ENCODE measurements at regions not wholly inside any gene's neighbourhood (a gene's known extent, or its start where the extent isn't known, plus 50 kb on each side); places are given as distances from the start of the nearest gene placed in this dataset.

GRCh38 chr3:34882764-34883163 is 756.6 kb upstream of the ARPP21 start:
- intact Hi-C loops (cut with DNase I) = no loop called here
- TF ChIP-seq, protein P1, sequence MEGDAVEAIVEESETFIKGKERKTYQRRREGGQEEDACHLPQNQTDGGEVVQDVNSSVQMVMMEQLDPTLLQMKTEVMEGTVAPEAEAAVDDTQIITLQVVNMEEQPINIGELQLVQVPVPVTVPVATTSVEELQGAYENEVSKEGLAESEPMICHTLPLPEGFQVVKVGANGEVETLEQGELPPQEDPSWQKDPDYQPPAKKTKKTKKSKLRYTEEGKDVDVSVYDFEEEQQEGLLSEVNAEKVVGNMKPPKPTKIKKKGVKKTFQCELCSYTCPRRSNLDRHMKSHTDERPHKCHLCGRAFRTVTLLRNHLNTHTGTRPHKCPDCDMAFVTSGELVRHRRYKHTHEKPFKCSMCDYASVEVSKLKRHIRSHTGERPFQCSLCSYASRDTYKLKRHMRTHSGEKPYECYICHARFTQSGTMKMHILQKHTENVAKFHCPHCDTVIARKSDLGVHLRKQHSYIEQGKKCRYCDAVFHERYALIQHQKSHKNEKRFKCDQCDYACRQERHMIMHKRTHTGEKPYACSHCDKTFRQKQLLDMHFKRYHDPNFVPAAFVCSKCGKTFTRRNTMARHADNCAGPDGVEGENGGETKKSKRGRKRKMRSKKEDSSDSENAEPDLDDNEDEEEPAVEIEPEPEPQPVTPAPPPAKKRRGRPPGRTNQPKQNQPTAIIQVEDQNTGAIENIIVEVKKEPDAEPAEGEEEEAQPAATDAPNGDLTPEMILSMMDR (IDR thresholded peaks at IDR 0.05) = peak in 6 of 12 donors; percentile 7 to 36 (median 33)
- TF ChIP-seq POLR2A (IDR thresholded peaks at IDR 0.05) = no peak
- ATAC-seq = no peak
- 61 to 74% (median 65%) methylated on average over 2 of the region's 2 CpGs for WGBS, 4 donors
- Histone ChIP-seq H3K27me3 (no peaks in the 10 kb centered on the region), H3K4me1 (no peaks in the 10 kb centered on the region), H3K27ac (no peak overlapping the region), H3K4me3 (no peak overlapping the region), H3K9me3 (no peaks in the 10 kb centered on the region), H3K36me3 (no peaks in the 10 kb centered on the region)
- no peak for DNase-seq

DNA sequence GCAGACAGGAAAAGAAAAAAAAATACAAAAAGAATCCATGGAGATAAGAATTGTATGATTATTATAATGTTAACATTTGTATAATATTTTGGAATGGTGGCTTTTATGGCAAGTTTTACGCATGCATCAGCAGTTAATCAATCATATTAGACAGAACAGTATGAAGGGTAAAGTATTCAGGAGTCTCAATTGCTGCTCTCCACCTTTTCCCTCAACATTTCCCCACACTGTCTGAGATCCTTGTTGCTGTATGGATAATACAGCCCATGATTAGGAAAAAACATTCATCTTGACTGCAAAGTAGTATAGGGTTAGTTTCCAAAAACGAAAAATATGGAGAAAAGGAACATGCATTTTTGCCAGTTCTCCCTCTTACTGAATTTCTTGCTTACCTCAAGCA is 755.3 kb upstream of the ARPP21 start:
- no peaks in the 10 kb centered on the region for H3K9me3 ChIP-seq
- no peak overlapping the region for H3K4me3 ChIP-seq
- TF ChIP-seq, protein P1 (IDR thresholded peaks at IDR 0.05) = no peak
- no peak for TF ChIP-seq POLR2A (IDR thresholded peaks at IDR 0.05)
- DNase-seq = no peak
- no peak for ATAC-seq
- 77 to 93% (median 84%) methylated on average over 2 of the region's 2 CpGs for WGBS, 4 donors
- no peaks in the 10 kb centered on the region for H3K27me3 ChIP-seq
- H3K36me3 ChIP-seq = no peaks in the 10 kb centered on the region
- no peaks in the 10 kb centered on the region for H3K4me1 ChIP-seq
- no peak overlapping the region for H3K27ac ChIP-seq
- intact Hi-C loops (cut with DNase I) = no loop called here

DNA sequence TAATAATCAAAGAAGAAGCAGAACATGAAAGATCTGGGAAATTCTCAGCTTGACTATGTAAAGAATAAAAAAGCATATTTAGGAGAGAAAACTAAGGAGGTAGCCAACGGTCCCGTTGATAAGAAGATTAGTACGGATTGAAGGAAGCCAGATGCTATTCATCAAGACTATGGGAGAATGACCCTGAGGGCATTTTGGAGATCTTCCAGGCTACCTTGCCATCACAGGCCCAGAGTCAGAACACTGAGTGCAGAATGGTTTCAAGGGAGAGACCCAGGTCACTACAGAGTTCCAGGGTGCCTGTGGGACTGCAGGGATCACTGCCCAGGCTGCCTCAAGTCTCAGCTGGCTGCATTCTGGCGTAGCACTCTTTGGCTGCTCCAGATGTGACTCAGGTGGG is 752.9 kb upstream of the ARPP21 start:
- no peak for DNase-seq
- 38 to 52% (median 45%) methylated on average over 4 of the region's 4 CpGs for whole genome bisulfite sequencing, 4 donors
- no peak overlapping the region for H3K4me3 ChIP-seq
- H3K27me3 ChIP-seq = no peaks in the 10 kb centered on the region
- peaks cover 0 to 3% (median 0%) of the 10 kb centered on the region in 12 donors for H3K4me1 ChIP-seq
- no peaks in the 10 kb centered on the region for H3K36me3 ChIP-seq
- no peak for ATAC-seq
- H3K9me3 ChIP-seq = no peaks in the 10 kb centered on the region
- TF ChIP-seq, protein P1 (IDR thresholded peaks at IDR 0.05) = no peak
- TF ChIP-seq POLR2A (IDR thresholded peaks at IDR 0.05) = no peak
- H3K27ac ChIP-seq = no peak overlapping the region
- intact Hi-C loops (cut with DNase I) = no loop called here

DNA sequence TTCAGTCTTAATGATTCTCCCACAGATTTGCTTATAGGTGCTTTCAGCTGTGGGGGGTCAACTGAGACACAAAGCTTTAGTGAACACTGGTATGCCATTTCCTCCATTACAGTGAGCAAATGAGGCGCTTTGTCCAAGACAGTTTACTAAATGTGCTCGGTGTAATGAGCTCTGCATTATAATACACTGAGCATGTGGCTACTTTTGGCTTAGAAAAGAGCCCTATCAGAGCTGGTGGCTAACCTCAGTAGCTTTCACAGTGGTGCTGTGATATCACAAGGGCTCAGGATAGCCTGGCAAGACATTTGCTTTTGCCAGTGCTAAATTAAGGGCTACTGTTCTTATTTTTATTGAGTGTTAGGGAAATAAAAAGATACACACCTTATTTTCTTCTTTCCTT is 749.7 kb upstream of the ARPP21 start:
- TF ChIP-seq, protein P1 (IDR thresholded peaks at IDR 0.05) = no peak
- no peak for TF ChIP-seq POLR2A (IDR thresholded peaks at IDR 0.05)
- peaks cover 0 to 3% (median 0%) of the 10 kb centered on the region in 12 donors for H3K4me1 ChIP-seq
- peak in 2 of 4 donors; percentile 74 to 77 for ATAC-seq
- intact Hi-C loops (cut with DNase I) = no loop called here
- H3K4me3 ChIP-seq = no peak overlapping the region
- no peaks in the 10 kb centered on the region for H3K9me3 ChIP-seq
- H3K27me3 ChIP-seq = no peaks in the 10 kb centered on the region
- WGBS, 4 donors = 69 to 91% (median 82%) methylated on average over 2 of the region's 2 CpGs
- DNase-seq = no peak
- no peaks in the 10 kb centered on the region for H3K36me3 ChIP-seq
- no peak overlapping the region for H3K27ac ChIP-seq
